NCI-H1436 treated with DMSO at 0.1 percent for 48 hours (cell line): ENCODE measurements at regions not wholly inside any gene's neighbourhood (a gene's known extent, or its start where the extent isn't known, plus 50 kb on each side); places are given as distances from the start of the nearest gene placed in this dataset.
"Not testable (repeated sequence)": the region's sequence is repeated elsewhere in the genome, so short reads cannot be mapped to it uniquely, and the experiment has no call there.

Source experiments
- DNase-seq: peaks from one replicate; lab custom pipeline; 2025; lab: John Stamatoyannopoulos, UW

DNA sequence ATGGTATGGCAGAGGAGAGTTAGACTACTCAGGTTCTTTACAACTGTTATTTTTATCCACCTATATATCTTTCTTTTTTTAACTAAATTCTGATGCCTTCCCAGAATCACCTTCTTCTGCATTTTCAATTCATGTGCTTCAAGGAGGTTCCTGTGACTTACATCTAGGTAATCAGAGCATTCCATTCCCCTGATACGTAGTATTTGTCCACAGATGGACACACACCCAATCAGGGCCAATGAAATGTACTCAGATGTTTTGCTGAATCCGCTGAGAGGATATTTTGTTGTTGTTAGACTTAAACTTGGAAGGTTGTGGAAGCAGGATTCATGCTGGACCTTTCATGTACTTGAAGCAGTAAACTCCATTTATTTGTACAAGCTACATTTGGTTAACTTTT is 159.4 kb upstream of the FER start:
- no peak for DNase-seq

DNA sequence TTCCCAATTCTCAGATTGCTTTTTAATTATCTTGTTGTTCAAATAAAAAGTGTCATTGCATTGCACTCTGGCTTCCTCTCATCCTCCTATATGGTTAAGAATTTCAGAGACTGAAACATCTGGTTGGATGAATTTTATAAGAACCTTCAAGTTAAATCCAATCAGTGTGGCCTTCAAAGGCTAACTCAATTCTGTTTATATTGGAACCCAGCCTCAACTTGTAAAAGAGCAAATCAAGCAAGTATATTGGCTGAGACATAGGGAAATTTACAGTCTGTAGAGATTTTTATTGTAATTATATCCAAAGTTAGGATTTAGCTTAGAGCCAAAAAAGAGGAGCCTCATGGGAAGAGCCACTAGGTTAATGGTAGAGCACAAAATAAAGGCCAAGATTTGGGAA is 159.9 kb upstream of the FER start:
- DNase-seq: no peak

DNA sequence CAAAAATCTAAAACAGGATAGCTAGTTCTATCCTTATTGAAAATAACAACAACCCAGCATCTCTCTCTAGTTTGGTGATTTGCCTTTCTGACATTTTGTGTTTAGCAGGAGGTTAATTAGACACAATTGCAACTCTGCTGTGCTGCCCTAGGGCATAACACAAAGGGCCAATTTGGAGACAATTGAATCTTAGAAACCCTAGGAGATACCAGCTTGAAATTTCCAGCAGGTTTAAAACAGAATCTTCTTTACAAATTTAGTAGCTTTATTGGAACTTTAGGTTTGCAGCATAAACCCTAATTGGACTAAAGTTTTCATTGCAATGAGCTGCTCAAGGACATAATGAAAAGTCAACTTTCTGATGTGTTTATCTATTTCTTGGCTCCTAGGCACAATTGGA is 166.7 kb upstream of the FER start:
- DNase-seq: no peak

DNA sequence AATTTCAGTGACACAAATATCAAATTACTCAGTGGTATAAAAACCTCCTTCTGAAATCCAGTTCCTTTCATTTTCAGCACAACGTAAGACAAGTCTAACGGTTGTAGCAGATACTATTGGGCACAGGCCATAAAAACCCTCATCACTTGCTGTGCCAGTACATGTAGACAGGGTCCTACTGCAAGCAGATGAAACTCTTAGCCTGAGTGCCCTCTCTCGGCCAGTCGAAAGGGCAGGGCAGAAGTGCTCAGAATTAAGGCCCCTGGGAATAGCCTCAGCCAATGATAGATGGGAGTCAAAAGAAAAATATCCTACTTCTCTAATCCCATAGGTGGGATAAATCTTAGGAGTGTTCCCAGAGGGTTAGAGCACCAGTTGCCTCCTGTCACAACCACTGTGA is 168.5 kb upstream of the FER start:
- no peak for DNase-seq

DNA sequence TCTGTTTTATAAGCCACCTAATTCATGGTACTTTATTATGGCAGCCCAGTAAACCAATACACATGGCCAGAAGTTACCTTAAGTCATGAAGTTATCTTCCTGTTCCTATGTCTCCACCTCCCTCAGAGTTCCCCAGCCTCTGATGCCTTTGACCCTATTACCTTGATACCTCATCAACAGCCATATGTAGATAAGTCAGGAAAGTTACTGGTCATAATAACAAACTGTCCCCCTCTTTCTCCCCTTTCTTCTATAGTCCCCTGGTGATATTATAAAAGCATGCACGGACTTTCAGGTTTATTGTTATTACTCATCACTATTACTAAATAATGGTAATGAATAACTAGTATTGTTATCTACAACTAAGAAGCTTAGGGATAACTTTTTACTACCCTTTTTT is 168.9 kb upstream of the FER start:
- DNase-seq: no peak

DNA sequence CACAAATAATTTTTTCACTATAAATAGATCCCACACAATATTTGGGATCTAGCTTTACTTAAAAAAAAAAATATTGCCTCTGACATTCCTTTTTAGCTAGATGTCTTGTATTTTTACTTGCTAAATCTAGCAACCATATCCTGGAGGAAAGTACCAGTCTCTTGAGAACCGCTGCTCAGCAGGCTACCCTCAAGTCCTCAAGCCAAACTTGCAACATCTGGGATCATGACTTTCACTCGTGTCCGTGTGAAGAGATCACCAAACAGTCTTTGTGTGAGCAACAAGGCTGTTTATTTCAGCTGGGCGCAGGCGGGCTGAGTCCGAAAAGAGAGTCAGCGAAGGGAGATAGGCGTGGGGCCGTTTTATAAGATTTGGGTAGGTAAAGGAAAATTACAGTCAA is 180.3 kb upstream of the FER start:
- no peak for DNase-seq

DNA sequence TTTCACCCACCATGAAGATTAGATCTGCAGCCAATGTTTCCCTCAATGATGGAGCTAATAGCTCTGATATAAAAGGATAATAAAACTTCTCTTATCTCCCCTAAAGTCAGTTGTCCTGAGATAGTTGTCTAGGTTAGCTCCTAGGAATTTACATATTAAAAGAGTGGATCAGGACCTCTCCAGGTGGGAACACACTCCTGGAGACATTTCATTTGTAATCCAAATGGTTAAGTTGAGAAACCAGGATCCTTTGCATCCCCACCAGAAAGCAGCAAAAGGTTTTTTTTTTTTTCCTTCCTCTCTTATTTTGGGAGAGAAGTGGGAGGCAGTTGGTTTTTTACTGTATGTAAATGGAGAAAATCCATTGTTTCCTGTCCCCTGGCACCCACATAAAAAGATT is 182.5 kb upstream of the FBXL17 start:
- DNase-seq: no peak

DNA sequence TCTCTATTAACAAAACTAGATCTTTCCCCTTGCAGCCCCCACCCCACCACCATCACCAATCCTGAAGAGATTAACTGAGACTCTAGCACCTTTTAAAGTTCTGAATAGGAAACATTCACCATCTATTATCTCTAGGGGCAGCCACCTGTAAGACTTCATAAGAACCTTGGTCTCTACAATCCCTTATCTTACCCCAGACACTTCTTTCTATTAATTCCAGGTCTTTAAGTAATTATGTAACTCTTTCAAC is 180.2 kb upstream of the FBXL17 start:
- no peak for DNase-seq

DNA sequence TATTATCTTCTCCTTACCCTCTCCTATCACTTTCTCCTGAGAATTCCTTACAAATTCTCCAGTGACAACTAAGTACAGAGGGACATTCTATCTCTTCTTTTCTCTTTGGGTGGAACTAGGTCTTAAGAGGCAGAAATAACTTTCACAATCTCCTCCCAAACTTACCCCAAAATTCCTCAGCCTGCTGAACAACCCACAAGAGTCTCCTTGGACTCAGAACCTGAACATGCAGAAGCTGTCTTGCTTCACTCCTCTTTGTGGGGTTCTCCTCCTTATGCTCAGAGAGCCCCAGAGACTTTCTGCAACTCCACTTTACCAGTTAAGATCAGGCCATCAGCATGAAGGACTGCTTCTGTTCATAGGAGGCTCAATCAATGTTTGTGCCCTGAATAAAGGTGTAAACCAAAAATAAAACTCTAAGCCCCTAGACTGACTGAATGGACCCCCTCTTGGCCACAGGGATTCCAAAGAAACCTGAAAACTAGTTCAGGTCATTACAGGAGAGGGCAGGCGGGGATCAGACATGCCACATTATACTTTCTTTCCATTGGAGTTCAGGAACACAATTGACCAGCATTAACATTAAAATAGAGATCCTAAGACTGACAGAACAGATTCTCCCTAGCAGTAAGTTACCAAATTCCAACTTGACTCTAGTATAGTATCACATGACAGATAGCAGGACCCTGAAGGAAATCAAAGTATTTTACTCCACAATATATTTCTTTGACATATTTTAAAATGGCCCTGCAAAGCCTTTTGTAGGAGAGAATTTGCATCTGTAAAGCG is 179.7 kb upstream of the FBXL17 start:
- DNase-seq: no peak

DNA sequence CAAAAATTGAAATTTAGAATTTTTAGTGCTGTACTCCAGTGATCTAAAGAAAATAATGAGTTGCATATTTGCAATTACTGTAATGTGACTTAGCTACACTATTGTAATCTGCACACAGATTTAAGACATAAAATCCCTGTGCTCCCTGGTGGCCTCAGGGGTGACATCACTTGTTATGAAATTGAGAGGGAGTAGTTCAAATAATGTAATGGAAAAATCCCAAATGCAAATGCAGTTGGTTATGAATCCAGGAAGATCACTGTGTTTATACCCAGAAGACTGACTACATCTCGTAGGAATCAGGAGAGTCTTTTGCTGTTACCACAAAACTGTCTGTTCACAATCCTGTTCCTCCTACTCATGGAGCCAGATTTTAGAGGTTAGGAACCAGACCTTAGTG is 178.7 kb upstream of the FBXL17 start:
- DNase-seq: no peak

DNA sequence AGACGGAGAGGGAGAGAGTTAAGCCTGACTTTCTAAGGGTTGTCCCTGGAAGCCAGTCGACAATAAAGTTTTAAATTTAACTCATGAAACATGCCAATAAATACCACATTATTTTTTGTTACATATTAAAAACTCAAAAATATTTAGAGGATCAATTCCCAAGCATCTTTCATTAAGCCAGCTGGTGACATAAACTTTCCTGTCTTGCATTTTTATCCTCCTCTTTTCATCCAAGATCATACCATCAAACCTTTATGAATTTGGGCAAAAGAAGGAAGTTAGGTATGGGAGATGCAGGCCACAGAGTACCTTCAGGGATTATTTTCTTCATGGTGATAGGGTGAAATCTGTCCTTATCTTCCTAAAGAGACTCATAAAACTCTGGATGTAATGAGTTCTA is 178.3 kb upstream of the FBXL17 start:
- DNase-seq: no peak

DNA sequence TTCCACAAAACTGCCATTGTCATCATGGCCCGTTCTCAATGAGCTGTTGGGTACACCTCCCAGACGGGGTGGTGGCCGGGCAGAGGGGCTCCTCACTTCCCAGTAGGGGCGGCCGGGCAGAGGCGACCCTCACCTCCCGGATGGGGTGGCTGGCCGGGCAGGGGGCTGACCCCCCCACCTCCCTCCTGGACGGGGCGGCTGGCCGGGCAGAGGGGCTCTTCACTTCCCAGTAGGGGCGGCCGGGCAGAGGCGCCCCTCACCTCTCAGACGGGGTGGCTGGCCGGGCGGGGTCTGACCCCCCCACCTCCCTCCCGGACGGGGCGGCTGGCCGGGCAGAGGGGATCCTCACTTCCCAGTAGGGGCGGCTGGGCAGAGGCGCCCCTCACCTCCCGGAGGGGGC is 176.9 kb upstream of the FBXL17 start:
- DNase-seq: not testable (repeated sequence)

DNA sequence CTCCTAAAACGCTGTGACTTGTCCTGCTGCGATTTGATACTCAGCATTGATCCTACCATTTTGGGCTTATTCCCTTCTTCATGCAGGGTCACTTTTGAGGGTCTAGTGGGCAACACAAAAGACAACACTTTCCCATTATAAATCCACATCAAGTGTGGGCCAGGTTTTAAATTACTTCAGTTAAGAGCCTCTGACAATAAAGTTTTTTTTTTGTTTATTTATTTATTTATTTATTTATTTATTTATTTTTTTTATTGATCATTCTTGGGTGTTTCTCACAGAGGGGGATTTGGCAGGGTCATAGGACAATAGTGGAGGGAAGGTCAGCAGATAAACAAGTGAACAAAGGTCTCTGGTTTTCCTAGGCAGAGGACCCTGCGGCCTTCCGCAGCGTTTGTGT is 176.2 kb upstream of the FBXL17 start:
- not testable (repeated sequence) for DNase-seq

DNA sequence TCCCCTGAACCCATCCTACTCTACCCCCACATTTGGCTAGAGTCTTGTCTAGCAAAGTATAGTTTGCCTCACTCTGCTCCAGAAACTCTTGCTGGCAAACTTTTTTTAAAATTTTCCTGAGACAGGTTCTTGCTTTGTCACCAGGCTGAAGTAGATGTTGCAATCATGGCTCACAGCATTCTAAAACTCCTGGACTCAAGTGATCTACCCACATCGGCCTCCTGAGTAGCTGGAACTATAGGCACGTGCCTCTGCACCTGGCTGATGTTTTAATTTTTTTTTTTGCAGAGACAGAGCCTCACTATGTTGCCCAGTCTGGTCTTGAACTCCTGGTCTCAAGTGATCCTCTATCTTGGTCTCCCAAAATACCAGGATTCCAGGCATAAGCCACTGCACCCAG is 175.8 kb upstream of the FBXL17 start:
- no peak for DNase-seq

DNA sequence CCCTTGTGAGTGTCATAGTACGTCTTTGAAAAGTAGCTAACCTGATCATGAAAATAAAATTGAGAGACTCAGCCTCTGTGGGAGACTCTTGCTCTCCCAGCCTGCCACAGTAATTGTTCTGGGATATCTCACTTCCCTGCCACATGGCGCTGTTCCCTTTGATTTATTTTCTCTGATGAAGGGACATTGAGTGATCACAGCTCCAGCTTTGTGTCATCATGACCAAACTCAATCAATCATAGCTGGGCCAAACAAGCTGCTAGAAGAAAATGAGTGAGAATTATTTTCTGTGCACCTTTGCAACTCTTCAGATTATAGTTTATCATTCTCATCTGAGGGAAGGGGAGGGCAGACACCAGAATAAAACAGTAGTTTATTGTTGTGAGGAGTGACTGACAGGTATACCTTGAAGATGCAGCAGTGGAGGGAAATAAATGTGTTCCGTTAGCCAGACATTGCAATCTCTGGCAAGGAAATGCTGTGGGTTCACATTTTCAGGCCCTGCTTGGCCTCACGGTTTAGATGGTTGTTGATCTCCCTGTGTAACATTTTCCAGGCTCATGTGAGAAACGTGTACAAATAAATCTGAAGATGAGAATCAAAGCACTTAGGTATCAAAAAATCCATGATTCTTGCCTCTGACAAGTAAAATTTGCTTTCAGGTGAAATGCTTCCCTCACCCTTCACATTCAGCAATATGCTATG is 174.7 kb upstream of the FBXL17 start:
- no peak for DNase-seq

DNA sequence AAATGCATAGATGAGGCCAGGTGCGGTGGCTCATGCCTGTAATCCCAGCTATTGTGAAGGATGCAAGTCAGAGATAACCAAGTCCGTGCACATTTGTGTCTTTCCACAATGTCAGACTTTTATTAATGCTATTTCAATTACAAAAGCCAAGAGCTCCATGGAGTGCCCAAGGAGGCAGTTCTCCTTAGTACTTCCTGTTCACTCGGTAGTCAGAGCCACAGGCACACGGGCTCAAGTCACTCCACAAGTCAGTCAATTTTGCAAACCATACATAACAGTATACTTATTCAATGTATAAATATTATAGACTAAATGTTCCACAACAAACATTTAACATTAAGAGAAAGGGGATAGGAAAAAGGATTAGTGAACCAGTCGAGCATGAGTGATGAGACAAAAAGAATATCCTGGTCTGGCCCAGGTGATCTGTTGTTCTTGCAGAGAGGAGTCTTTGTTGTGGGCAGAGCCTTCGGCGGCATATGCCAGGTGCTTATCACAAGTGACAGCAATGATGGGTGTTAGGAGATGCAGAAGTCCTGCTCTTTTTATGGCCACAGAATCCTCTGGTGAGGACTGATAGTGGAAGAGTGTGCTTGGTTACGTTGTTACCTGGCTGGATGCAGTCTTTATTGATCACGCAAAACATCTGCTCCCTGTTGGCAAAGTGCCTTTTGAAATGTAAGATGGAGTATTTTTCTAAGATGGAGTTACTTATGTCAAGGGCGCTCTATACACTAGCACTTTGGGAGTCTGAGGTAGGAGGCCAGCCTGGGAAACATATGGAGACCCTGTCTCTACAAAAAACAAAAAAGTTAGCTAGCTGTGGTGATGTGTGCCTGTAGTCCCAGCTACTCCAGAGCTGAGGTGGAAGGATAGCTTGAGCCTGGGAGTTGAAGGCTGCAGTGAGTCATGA is 167.0 kb upstream of the FBXL17 start:
- no peak for DNase-seq

DNA sequence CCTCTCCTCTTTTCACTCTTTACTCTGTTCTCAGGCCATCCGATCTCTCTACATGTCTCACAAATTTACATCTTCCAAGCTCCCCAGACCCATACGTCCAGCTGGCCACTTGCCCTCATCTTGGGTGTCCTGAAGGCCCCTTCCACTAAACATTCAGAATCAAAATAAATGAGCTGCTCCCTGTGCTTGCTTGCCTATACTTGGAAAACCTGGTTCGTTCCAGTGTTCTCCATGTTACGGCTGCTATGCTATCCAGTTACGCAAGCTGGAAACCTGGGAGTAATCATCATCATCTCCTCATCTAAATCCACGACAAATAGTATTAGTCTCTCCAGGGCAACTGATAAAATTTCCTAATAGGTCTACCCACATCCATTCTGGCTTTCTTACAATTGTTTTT is 165.0 kb upstream of the FBXL17 start:
- DNase-seq: no peak

DNA sequence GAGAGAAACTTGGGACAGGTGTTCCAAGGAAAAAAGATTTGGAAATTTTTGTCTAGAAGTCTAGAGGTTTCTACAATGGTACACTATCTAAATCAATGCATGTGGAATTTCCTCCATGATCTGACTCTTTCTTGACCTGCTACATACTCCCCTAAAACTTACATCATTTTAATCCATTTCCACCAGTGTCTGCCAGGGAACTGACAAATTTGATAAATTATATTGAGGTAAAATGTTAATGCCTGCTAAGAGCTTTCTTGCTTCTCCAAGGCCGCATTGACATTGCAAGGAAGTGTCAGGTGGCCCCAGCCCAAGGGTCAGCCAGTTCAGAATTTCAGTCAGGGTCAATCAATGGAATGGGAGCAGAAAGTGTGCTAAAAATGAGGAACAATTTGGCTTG is 163.4 kb upstream of the FBXL17 start:
- DNase-seq: no peak

DNA sequence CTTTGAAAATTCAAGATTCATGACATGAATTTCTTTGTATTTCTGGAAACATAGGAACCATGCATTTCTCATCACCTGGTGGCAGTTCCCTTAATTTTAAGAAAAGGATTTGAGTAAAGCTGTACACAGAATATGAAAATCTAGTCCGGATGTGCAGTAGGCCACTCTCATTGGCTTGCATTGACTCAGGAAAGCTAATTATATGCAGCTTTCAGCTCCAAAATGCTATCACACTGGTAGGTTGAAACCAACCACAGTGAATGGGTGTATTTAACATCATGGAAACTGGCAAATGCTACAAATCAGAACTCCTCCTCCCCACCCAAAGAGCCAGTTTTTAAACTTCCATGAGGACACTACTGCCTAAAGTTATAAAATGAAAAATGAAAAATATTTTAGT is 161.6 kb upstream of the FBXL17 start:
- DNase-seq: no peak

DNA sequence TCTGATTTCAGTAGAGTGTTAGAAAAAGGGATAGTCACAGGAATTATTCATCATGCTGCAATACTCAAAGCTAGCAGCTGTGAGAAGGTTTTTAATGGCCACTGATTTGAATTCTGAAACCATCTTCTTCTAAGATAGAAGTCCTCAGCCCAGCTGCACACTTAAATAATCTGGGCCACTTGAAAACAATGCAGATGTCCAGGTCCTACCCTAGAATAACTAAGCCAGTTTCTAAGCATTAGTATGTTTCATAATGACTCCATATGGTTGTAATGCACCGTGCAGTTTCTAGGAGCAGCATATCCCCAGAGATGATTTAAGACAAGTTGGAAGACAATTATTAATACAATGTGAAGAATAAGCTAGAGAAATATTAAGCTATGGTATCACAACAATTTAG is 159.9 kb upstream of the FBXL17 start:
- no peak for DNase-seq

DNA sequence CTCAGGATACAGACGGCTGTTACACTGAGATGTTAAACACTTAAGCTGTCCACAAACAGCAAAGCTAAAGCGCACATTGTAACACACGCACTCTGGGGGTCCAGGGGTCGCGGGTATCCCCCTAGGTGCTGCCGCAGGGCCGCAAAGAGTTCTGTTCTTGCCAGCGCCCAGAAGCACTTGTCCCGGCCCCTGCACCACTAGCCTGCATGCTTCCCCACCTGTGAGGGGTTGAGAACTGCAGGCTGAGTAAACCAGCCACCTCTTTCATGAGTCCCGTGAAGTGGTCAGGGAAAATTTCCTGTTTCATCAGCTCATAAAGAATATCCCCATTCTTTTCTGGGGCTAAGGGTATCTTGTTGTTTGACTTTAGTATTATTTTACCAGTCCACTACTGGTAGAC is 154.4 kb upstream of the FBXL17 start:
- DNase-seq: no peak

DNA sequence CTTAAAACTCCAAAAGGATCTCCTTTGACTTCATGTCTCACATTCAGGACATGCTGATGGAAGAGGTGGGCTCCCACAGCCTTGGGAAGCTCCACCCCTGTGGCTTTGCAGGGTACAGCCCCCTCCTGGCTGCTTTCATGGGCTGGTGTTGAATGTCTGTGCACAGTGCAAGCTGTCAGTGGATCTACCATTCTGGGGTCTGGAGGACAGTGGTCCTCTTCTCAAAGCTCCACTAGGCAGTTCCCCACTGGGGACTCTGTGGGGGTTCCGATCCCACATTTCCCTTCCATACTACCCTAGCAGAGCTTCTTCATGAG is 150.2 kb upstream of the FBXL17 start:
- not testable (repeated sequence) for DNase-seq

DNA sequence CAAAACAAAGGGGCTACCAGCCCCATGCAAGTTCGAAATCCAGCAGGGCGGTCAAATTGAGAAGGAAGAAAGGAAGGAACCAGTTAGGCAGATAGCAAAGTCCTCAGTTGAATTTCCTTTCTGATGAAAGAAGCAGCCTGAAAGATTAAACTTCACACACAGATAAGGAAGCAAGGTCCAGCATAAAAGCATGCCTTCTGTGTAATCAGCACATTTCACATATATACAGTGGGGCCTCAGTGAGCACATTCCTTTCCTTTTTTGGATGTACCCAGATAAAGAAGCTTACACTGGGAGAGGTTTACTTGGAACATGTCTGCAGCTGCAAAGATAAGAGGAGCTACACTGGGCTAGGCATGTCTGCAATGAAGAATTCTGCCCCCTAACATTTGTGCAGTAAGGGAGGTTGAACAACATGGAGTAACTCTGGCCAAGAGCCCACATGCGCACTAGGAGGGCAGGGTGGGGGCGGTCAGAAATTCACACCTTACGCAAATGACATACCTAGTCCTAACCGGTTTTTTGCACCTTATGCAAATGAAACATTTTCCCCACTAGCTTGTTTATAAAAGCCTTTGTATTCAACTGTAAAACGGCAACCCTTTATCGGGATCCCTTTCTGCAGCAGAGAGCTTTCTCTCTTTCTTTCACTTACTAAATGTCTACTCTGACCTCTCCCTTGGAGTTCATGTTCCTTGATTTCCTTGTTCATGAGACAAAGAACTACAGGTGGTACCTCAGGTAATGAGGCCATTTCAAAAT is 149.7 kb upstream of the FBXL17 start:
- DNase-seq: no peak
